NCI-H2107 treated with DMSO at 0.1 percent for 48 hours (cell line): ENCODE measurements at regions not wholly inside any gene's neighbourhood (a gene's known extent, or its start where the extent isn't known, plus 50 kb on each side); places are given as distances from the start of the nearest gene placed in this dataset.
"Not testable (repeated sequence)": the region's sequence is repeated elsewhere in the genome, so short reads cannot be mapped to it uniquely, and the experiment has no call there.

Experiments
- DNase-seq: peaks from one replicate; lab custom pipeline; 2025; ENCODE audit not compliant: unreplicated experiment; lab: John Stamatoyannopoulos, UW

GRCh38 chr2:4221845-4222244 lies 518.5 kb downstream of the DCDC2C start:
- DNase-seq, result no peak

GRCh38 chr2:4244422-4244821 lies 541.0 kb downstream of the DCDC2C start:
- not testable (repeated sequence) for DNase-seq

GRCh38 chr2:4246364-4247131 lies 543.2 kb downstream of the DCDC2C start:
- DNase-seq, result no peak

GRCh38 chr2:4247791-4248190 lies 544.4 kb downstream of the DCDC2C start:
- DNase-seq, result no peak

- DNase-seq, result no peak
Observed at GRCh38 chr2:4255491-4255890, 552.1 kb downstream of the DCDC2C start.

- DNase-seq, result no peak
Observed at GRCh38 chr2:4256351-4256750, 553.0 kb downstream of the DCDC2C start.

GRCh38 chr2:4258563-4258962 lies 555.2 kb downstream of the DCDC2C start:
- DNase-seq, result no peak

GRCh38 chr2:4265936-4266335 lies 562.6 kb downstream of the DCDC2C start:
- no peak for DNase-seq

- no peak for DNase-seq
Observed at GRCh38 chr2:4269885-4270284, 566.5 kb downstream of the DCDC2C start.

GRCh38 chr2:4272261-4272858 lies 569.0 kb downstream of the DCDC2C start:
- DNase-seq, result peak; percentile 96

GRCh38 chr2:4278392-4278791 lies 575.0 kb downstream of the DCDC2C start:
- DNase-seq, result no peak

- DNase-seq, result no peak
Observed at GRCh38 chr2:4279431-4279830, 576.1 kb downstream of the DCDC2C start.

- DNase-seq, result no peak
Observed at GRCh38 chr2:4291430-4291829, 588.1 kb downstream of the DCDC2C start.

GRCh38 chr2:4295680-4296079 lies 592.3 kb downstream of the DCDC2C start:
- DNase-seq, result no peak

- DNase-seq, result no peak
Observed at GRCh38 chr2:4300616-4301015, 597.2 kb downstream of the DCDC2C start.

- no peak for DNase-seq
Observed at GRCh38 chr2:4324531-4324930, 621.2 kb downstream of the DCDC2C start.

GRCh38 chr2:4336864-4337263 lies 633.5 kb downstream of the DCDC2C start:
- no peak for DNase-seq

- DNase-seq, result no peak
Observed at GRCh38 chr2:4338345-4338744, 635.0 kb downstream of the DCDC2C start.

GRCh38 chr2:4340536-4340935 lies 637.2 kb downstream of the DCDC2C start:
- no peak for DNase-seq

GRCh38 chr2:4346628-4347027 lies 643.3 kb downstream of the DCDC2C start:
- no peak for DNase-seq

GRCh38 chr2:4353668-4354067 lies 650.3 kb downstream of the DCDC2C start:
- DNase-seq, result no peak

GRCh38 chr2:4354164-4354563 lies 650.8 kb downstream of the DCDC2C start:
- DNase-seq, result no peak

- DNase-seq, result no peak
Observed at GRCh38 chr2:4354678-4355077, 651.3 kb downstream of the DCDC2C start.
